Gastrocnemius medialis (tissue), 4 donors: ENCODE measurements at regions not wholly inside any gene's neighbourhood (a gene's known extent, or its start where the extent isn't known, plus 50 kb on each side); places are given as distances from the start of the nearest gene placed in this dataset.

Experiments
- CTCF ChIP-seq, 5 experiments: fragments of 450-650 bp in 3 of 5; fragments of 200-600 bp in 2 of 5; sonication (generic) in 2 of 5; IDR thresholded peaks in 4 of 5; conservative IDR thresholded peaks in 1 of 5; 1 replicate in 4 of 5; 2 replicates in 1 of 5; pipeline ENCODE4 v1.5.1; 2016 to 2019; ENCODE audit warnings: antibody characterized with exemption in 5 of 5, mild to moderate bottlenecking in 3 of 5, moderate library complexity in 3 of 5
- POLR2A ChIP-seq, 2 donors: fragments of 450-650 bp; IDR thresholded peaks; one replicate each; pipeline ENCODE4 v1.6.1; 2017; ENCODE audit warnings: antibody characterized with exemption in 2 of 2, mild to moderate bottlenecking in 2 of 2, moderate library complexity in 2 of 2

DNA sequence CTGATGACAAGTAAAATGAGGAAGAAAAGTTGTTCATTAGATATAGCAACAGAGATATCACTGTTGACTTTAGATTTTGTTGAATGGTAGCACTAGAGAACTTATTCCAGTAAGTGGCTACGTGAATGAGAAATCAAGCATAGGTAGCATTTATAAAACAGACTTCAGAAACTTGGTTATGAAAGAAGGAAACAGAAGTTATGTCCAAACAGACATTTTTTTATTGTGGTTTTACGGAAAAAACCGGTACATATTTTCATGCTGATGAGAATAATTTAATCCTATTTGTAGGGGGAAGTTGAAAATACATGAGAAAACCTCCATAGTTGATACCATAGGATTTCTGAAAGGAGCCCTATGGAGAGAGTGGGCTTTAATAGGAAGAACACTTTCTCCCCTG lies 325.7 kb upstream of the SLC10A2 start:
- TF ChIP-seq POLR2A (IDR thresholded peaks at IDR 0.05) = no peak
- no peak for TF ChIP-seq CTCF (IDR thresholded peaks at IDR 0.05 in 4 of 5, conservative IDR thresholded peaks at IDR 0.05 in 1 of 5)
